NCI-H524 treated with DMSO at 0.1 percent for 48 hours (cell line): ENCODE measurements at regions not wholly inside any gene's neighbourhood (a gene's known extent, or its start where the extent isn't known, plus 50 kb on each side); places are given as distances from the start of the nearest gene placed in this dataset.

ENCODE experiments used
- DNase-seq: peaks from one replicate; lab custom pipeline; 2025; lab: John Stamatoyannopoulos, UW

GRCh38 chr3:101081999-101082398 is 88.8 kb upstream of the ABI3BP start:
- no peak for DNase-seq

GRCh38 chr3:101081446-101081845 is 88.2 kb upstream of the ABI3BP start:
- no peak for DNase-seq

- no peak for DNase-seq
Observed at GRCh38 chr3:101077361-101078011, 84.3 kb upstream of the ABI3BP start.

- DNase-seq: no peak
Observed at GRCh38 chr3:101074518-101074917, 81.3 kb upstream of the ABI3BP start.

GRCh38 chr3:101072300-101072699 is 79.1 kb upstream of the ABI3BP start:
- no peak for DNase-seq

GRCh38 chr3:101070799-101071121 is 77.5 kb upstream of the ABI3BP start:
- DNase-seq: no peak

- peak; percentile 12 for DNase-seq
Observed at GRCh38 chr3:101069901-101070798, 76.9 kb upstream of the ABI3BP start.

GRCh38 chr3:101068876-101069606 is 75.8 kb upstream of the ABI3BP start:
- DNase-seq: no peak

GRCh38 chr3:101066711-101067129 is 73.5 kb upstream of the ABI3BP start:
- DNase-seq: no peak

- DNase-seq: no peak
Observed at GRCh38 chr3:101065962-101066361, 72.7 kb upstream of the ABI3BP start.

- no peak for DNase-seq
Observed at GRCh38 chr3:101063401-101063800, 70.2 kb upstream of the ABI3BP start.

GRCh38 chr3:101061312-101061711 is 68.1 kb upstream of the ABI3BP start:
- no peak for DNase-seq

- DNase-seq: no peak
Observed at GRCh38 chr3:101050866-101051265, 57.6 kb upstream of the ABI3BP start.

- no peak for DNase-seq
Observed at GRCh38 chr3:101050046-101050445, 56.8 kb upstream of the ABI3BP start.

- DNase-seq: no peak
Observed at GRCh38 chr3:101049532-101049931, 56.3 kb upstream of the ABI3BP start.

- no peak for DNase-seq
Observed at GRCh38 chr3:101043687-101044078, 50.5 kb upstream of the ABI3BP start.

- DNase-seq: no peak
Observed at GRCh38 chr3:101042996-101043686, 49.9 kb upstream of the ABI3BP start.
